Mesenchymal stem cell (in vitro differentiated cells and primary cell): ENCODE measurements at regions not wholly inside any gene's neighbourhood (a gene's known extent, or its start where the extent isn't known, plus 50 kb on each side); places are given as distances from the start of the nearest gene placed in this dataset.
"Not testable (repeated sequence)": the region's sequence is repeated elsewhere in the genome, so short reads cannot be mapped to it uniquely, and the experiment has no call there.

Experiments used
- DNase-seq: peaks from one replicate; pipeline ENCODE4 v3.0.0-alpha.2; 2013
- H2AFZ ChIP-seq: one replicate; pipeline ENCODE4 v1.6.1; 2013; ENCODE audit warnings: low read depth, mild to moderate bottlenecking, control low read depth, inconsistent platforms, low read length, moderate library complexity
- H2AK5ac ChIP-seq: 2 replicates; pipeline ENCODE4 v1.6.1; 2013; ENCODE audit warnings: low read length, moderate library complexity, mild to moderate bottlenecking, inconsistent platforms; ENCODE audit not compliant: severe bottlenecking
- H2BK120ac ChIP-seq: one replicate; pipeline ENCODE4 v1.6.1; 2013; ENCODE audit warnings: low read depth, mild to moderate bottlenecking, inconsistent platforms, low read length, moderate library complexity
- H2BK12ac ChIP-seq, 2 experiments: one replicate each; pipeline ENCODE4 v1.6.1; 2013; ENCODE audit warnings: inconsistent platforms in 2 of 2, low read length in 2 of 2, mild to moderate bottlenecking in 2 of 2, moderate library complexity in 2 of 2, control low read depth in 1 of 2
- H2BK15ac ChIP-seq: one replicate; pipeline ENCODE4 v1.6.1; 2013; ENCODE audit warnings: mild to moderate bottlenecking, low read depth, inconsistent platforms; ENCODE audit not compliant: poor library complexity, severe bottlenecking
- H2BK5ac ChIP-seq: 2 replicates; pipeline ENCODE4 v1.6.1; 2013; ENCODE audit warnings: low read depth, mild to moderate bottlenecking, low read length, control low read depth, inconsistent platforms; ENCODE audit not compliant: poor library complexity, severe bottlenecking
- H3K14ac ChIP-seq, 2 experiments: one replicate each; pipeline ENCODE4 v1.6.1; 2013; ENCODE audit warnings: inconsistent platforms in 2 of 2, low read length in 2 of 2, control low read depth in 1 of 2, mild to moderate bottlenecking in 1 of 2, moderate library complexity in 1 of 2
- H3K18ac ChIP-seq, 2 experiments: one replicate each; pipeline ENCODE4 v1.6.1; 2013; ENCODE audit warnings: inconsistent platforms in 2 of 2, low read length in 2 of 2, control low read depth in 1 of 2, low read depth in 1 of 2, mild to moderate bottlenecking in 1 of 2
- H3K23ac ChIP-seq, 2 experiments: one replicate each; pipeline ENCODE4 v1.6.1; 2013; ENCODE audit warnings: inconsistent platforms in 2 of 2, low read length in 2 of 2, mild to moderate bottlenecking in 2 of 2, moderate library complexity in 2 of 2, control low read depth in 1 of 2
- H3K27ac ChIP-seq: 2 replicates; pipeline ENCODE4 v1.5.1; 2013; ENCODE audit warnings: mild to moderate bottlenecking, moderate library complexity, low read length, control low read depth, inconsistent platforms; ENCODE audit not compliant: poor library complexity, severe bottlenecking
- H3K27me3 ChIP-seq, 2 experiments: 2 replicates each; pipeline versions ENCODE4 v1.6.1 to v1.7.0; 2013; ENCODE audit warnings: low read length in 2 of 2, mild to moderate bottlenecking in 2 of 2, moderate library complexity in 2 of 2, control low read depth in 1 of 2, inconsistent platforms in 1 of 2; ENCODE audit not compliant: control insufficient read depth in 1 of 2, insufficient read depth in 1 of 2
- H3K36me3 ChIP-seq, 2 experiments: 2 replicates each; pipeline versions ENCODE4 v1.6.1 to v1.7.0; 2013; ENCODE audit warnings: low read length in 2 of 2, control low read depth in 1 of 2, inconsistent platforms in 1 of 2, low read depth in 1 of 2, mild to moderate bottlenecking in 1 of 2; ENCODE audit not compliant: insufficient read depth in 2 of 2, control insufficient read depth in 1 of 2
- H3K4ac ChIP-seq, 2 experiments: one replicate each; pipeline ENCODE4 v1.6.1; 2013; ENCODE audit warnings: inconsistent platforms in 2 of 2, low read length in 2 of 2, mild to moderate bottlenecking in 2 of 2, moderate library complexity in 2 of 2, control low read depth in 1 of 2, low read depth in 1 of 2
- H3K4me1 ChIP-seq: 2 replicates; pipeline ENCODE4 v1.6.1; 2013; ENCODE audit warnings: low read depth, low read length, control low read depth; ENCODE audit not compliant: control insufficient read depth, insufficient read depth
- H3K4me2 ChIP-seq: 2 replicates; pipeline ENCODE4 v1.6.1; 2013; ENCODE audit warnings: low read length, mild to moderate bottlenecking, inconsistent platforms; ENCODE audit not compliant: poor library complexity, severe bottlenecking
- H3K4me3 ChIP-seq, 2 experiments: 2 replicates each; pipeline versions ENCODE4 v1.5.1 to v1.7.0; 2013; ENCODE audit warnings: low read length in 2 of 2, mild to moderate bottlenecking in 2 of 2, control low read depth in 1 of 2, low read depth in 1 of 2; ENCODE audit not compliant: insufficient read depth in 1 of 2
- H3K79me1 ChIP-seq: replicated peaks from 2 replicates; pipeline ENCODE4 v1.6.1; 2013; ENCODE audit warnings: mild to moderate bottlenecking, control low read depth, low read length, inconsistent platforms; ENCODE audit not compliant: poor library complexity, severe bottlenecking
- H3K9ac ChIP-seq: 2 replicates; pipeline ENCODE4 v1.7.0; 2013; ENCODE audit warnings: mild to moderate bottlenecking, low read length, moderate library complexity
- H3K9me3 ChIP-seq: 2 replicates; pipeline ENCODE4 v1.7.0; 2013; ENCODE audit warnings: mild to moderate bottlenecking, low read length; ENCODE audit not compliant: control insufficient read depth
- H4K8ac ChIP-seq: one replicate; pipeline ENCODE4 v1.6.1; 2013; ENCODE audit warnings: inconsistent platforms, mild to moderate bottlenecking, low read length, moderate library complexity
- H4K91ac ChIP-seq: one replicate; pipeline ENCODE4 v1.6.1; 2013; ENCODE audit warnings: mild to moderate bottlenecking, low read length, inconsistent platforms
- WGBS: methylation state at CpG from one replicate; pipeline ENCODE4 v1.1.7; 2013; ENCODE audit warnings: mixed read lengths; 5-methylcytosine and 5-hydroxymethylcytosine counted together

GRCh38 chr20:47434128-47434779 is 67.4 kb upstream of the NCOA3 start:
- DNase-seq: peak; percentile 83
- not testable (repeated sequence) for H3K4me1 ChIP-seq, H3K9me3 ChIP-seq, H3K4ac ChIP-seq, H4K8ac ChIP-seq, H3K23ac ChIP-seq, H4K91ac ChIP-seq, H2BK5ac ChIP-seq, H3K36me3 ChIP-seq, H3K27me3 ChIP-seq, H3K4me3 ChIP-seq, H2BK15ac ChIP-seq, H2AK5ac ChIP-seq, H2AFZ ChIP-seq, H3K9ac ChIP-seq, H3K27ac ChIP-seq, H3K4me2 ChIP-seq, H2BK12ac ChIP-seq, H2BK120ac ChIP-seq, H3K14ac ChIP-seq, H3K18ac ChIP-seq, H3K79me1 ChIP-seq
- 67% methylated on average over 9 of the region's 13 CpGs for WGBS

- Histone ChIP-seq H3K36me3 (no peaks in the 10 kb centered on the region), H4K8ac (peak overlapping the region; percentile 40), H3K14ac (no peak overlapping the region), H3K23ac (no peak overlapping the region), H3K4ac (no peak overlapping the region), H2AFZ (no peak overlapping the region), H2AK5ac (no peak overlapping the region), H3K4me1 (peaks cover 3% of the 10 kb centered on the region), H2BK12ac (no peak overlapping the region), H3K79me1 (no peaks in the 10 kb centered on the region), H4K91ac (no peak overlapping the region), H2BK5ac (no peak overlapping the region), H2BK120ac (no peak overlapping the region), H3K4me3 (no peak overlapping the region), H3K4me2 (no peak overlapping the region), H3K9ac (no peak overlapping the region), H3K27ac (no peak overlapping the region), H3K27me3 (no peaks in the 10 kb centered on the region), H2BK15ac (no peak overlapping the region), H3K18ac (no peak overlapping the region), H3K9me3 (no peaks in the 10 kb centered on the region)
- 91% methylated on average over 12 of the region's 18 CpGs for WGBS
- DNase-seq: no peak
These were observed 63.0 kb upstream of the NCOA3 start for GRCh38 chr20:47438464-47439381.

GRCh38 chr20:47440857-47441773 is 60.6 kb upstream of the NCOA3 start:
- peaks cover 3% of the 10 kb centered on the region for H3K4me1 ChIP-seq
- no peak overlapping the region for H3K14ac ChIP-seq
- H3K27me3 ChIP-seq: no peaks in the 10 kb centered on the region
- 69% methylated on average over 7 of the region's 7 CpGs for WGBS
- no peak overlapping the region for H3K4me3 ChIP-seq
- no peak overlapping the region for H4K91ac ChIP-seq
- no peak overlapping the region for H2AK5ac ChIP-seq
- H3K4ac ChIP-seq: no peak overlapping the region
- no peak overlapping the region for H3K4me2 ChIP-seq
- H2AFZ ChIP-seq: peak overlapping the region; percentile 14
- peak; percentile 33 for DNase-seq
- no peak overlapping the region for H2BK120ac ChIP-seq
- H3K18ac ChIP-seq: peak overlapping the region in 1 of 2 experiments; percentile 40
- H3K23ac ChIP-seq: no peak overlapping the region
- H3K36me3 ChIP-seq: no peaks in the 10 kb centered on the region
- H2BK5ac ChIP-seq: no peak overlapping the region
- H3K79me1 ChIP-seq: no peaks in the 10 kb centered on the region
- H4K8ac ChIP-seq: peak overlapping the region; percentile 69
- no peak overlapping the region for H3K27ac ChIP-seq
- H3K9me3 ChIP-seq: no peaks in the 10 kb centered on the region
- H3K9ac ChIP-seq: no peak overlapping the region
- no peak overlapping the region for H2BK15ac ChIP-seq
- no peak overlapping the region for H2BK12ac ChIP-seq
